ENCODE measurements at regions not wholly inside any gene's neighbourhood (a gene's known extent, or its start where the extent isn't known, plus 50 kb on each side); places are given as distances from the start of the nearest gene placed in this dataset.

DNA sequence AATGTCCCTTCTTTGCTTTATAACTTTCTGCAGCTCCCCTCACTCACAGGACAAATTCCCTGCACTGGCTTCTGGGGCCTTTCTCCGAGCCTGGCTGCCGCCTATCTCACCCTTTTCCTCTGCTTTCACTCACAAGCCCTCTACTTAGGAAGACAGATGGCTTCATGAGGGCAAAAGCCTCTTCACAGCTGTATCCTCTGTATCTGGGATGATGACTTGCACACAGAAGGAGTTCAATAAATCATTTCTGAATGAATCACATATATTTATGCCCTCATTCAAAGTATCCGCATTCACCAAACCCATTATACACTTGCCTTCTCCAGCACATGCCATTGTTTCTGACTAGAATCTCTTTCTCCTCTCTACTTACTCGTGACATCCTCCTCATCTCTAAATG lies 159.0 kb upstream of the RIPOR2 start:
- ATAC-seq (ENCODE audit: low FRiP score): no peak
- TF ChIP-seq, protein P1, sequence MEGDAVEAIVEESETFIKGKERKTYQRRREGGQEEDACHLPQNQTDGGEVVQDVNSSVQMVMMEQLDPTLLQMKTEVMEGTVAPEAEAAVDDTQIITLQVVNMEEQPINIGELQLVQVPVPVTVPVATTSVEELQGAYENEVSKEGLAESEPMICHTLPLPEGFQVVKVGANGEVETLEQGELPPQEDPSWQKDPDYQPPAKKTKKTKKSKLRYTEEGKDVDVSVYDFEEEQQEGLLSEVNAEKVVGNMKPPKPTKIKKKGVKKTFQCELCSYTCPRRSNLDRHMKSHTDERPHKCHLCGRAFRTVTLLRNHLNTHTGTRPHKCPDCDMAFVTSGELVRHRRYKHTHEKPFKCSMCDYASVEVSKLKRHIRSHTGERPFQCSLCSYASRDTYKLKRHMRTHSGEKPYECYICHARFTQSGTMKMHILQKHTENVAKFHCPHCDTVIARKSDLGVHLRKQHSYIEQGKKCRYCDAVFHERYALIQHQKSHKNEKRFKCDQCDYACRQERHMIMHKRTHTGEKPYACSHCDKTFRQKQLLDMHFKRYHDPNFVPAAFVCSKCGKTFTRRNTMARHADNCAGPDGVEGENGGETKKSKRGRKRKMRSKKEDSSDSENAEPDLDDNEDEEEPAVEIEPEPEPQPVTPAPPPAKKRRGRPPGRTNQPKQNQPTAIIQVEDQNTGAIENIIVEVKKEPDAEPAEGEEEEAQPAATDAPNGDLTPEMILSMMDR (IDR thresholded peaks at IDR 0.05): no peak
- no peak for DNase-seq (ENCODE audit: low spot score)

DNA sequence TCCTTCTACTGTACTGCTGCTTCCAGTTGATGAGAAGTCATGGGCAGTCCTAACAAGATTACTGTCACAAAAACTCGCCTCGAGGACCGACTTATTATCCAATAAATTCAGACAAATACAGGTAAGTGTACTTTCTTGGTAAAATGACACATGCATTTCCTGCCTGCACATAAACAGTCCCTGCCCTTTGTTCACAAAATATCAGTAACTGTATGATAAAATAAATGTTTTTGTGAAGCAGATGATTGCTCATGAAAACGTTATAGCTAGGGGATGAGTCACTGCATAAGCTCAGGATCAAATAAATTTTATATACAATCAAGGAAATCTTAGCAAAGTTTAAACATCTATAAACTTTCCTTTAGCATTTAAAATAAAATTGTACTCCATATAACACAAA lies 164.5 kb upstream of the RIPOR2 start:
- DNase-seq (ENCODE audit: low spot score) (no peak), ATAC-seq (ENCODE audit: low FRiP score) (no peak)
- TF ChIP-seq, protein P1 (IDR thresholded peaks at IDR 0.05): no peak

DNA sequence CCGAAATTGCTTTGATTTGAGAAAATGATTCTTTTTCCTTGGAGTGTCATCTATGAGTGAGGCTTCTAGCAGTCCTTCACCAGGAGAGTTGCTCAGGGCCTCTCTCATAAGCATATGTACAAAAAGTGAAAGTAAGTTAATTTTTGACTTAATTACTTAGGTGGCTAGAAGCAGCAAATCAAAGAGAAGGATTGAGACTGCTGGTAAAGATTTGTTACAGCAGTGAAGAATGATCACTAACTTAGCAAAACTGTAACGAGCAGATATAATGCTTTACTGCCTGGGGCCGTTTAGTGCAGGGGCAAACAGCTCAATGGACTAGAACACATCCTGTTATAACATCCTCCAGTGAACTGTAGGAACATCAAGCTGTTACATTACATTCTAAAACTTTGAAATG lies 167.8 kb upstream of the RIPOR2 start:
- TF ChIP-seq, protein P1 (IDR thresholded peaks at IDR 0.05): no peak
- no peak for DNase-seq (ENCODE audit: low spot score)
- no peak for ATAC-seq (ENCODE audit: low FRiP score)

DNA sequence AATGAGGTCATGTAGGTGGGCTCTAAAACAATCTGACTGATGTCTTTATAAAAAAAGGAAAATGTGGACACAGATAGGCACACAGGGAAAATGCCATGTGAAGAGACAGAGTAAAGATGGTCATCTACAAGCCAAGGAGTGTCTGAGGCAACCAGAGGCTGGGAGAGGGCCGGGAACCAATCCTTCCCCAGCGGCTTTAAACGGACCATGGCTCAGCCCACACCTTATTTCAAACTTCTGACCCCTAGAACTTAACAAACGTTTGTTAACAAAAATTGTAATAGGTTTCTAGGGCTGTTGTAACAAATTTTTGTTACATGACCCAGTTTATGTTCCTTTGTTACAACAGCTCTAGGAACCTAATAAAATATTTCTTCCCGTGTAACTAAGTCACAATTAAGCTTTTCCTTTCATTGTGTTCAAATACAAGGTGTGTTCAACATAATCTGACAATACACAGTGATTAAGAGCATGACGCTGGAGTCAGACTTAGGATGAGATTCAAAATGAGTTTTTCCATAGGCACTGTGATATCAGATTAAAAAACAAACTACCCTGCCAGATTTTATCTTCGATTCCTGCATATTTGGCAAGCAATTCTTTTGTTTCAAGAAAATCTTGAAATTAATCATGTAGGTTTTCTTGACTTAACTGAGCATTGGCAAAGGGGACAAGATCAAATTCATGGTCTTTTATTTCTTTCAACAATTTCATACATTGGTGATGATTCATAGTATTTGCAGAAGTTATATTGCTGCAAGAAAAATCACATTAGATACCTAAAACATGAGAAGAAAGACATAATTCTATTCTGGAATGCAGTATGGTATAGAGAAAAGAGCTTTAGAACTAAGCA lies 169.5 kb upstream of the RIPOR2 start:
- TF ChIP-seq, protein P1 (IDR thresholded peaks at IDR 0.05): no peak

DNA sequence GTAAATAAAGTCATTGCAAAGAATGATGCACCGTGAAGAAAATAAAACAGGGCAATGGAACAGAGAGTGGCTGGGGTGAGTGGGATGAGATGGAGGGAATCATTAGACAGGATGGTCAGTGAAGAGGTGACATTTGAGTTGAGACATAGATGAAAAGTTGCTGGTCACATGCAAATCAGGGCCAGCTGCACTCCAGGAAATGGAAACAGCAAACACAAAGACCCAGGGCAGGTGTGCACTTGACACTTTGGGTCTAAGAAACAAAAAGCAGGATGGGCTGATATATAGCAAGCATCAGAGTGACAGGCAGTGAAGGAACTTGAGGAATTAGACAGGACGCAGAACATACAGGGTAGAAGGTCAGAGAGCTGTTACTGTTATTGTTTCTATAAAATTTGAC lies 171.5 kb upstream of the RIPOR2 start:
- TF ChIP-seq, protein P1 (IDR thresholded peaks at IDR 0.05): no peak
- DNase-seq (ENCODE audit: low spot score) (no peak), ATAC-seq (ENCODE audit: low FRiP score) (no peak)

More for the DNA sequence above, 169.5 kb upstream of the RIPOR2 start:
- DNase-seq (ENCODE audit: low spot score): no peak
- ATAC-seq (ENCODE audit: low FRiP score): no peak

DNA sequence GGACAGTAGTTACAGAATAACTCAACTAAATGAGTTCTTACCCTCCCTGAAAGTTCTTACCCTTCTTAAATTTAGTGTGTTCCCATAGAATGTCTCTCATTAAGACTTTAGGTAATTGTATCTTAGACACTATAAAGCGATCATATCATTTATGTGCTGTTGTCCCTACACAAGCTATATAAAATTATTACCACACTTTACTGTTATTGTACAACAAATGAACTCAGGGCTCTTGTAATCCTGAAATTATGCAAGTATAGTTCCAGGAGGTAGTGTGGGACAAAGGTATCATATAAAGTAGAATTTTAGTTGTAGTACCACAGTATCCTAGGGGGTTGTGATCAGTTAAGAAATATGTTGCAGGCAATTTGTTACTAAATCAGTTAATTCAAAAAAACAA lies 167.4 kb upstream of the CARMIL1 start:
- DNase-seq (ENCODE audit: low spot score) (no peak), ATAC-seq (ENCODE audit: low FRiP score) (no peak)
- TF ChIP-seq, protein P1 (IDR thresholded peaks at IDR 0.05): no peak

DNA sequence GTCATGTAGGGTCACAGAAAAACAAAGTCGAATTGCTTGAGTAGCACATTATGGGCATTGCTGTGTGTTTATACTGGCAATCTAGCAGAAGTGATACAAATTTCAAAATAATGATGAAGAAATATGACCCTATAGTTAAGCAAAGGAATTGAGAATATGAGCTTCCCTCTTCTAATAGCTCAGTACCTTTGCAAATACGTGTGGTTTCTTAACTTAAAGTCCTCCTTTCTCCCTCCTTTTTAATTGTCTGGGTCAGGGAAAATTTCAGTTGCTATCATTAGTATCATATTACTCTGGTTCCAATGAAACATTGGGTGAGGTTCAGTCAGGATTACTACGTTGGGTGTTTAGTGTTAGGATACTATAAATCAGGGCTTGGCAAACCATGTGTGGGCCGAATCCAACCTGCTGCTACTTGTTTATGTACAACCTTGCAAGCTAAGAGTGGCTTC lies 166.8 kb upstream of the CARMIL1 start:
- no peak for ATAC-seq (ENCODE audit: low FRiP score)
- TF ChIP-seq, protein P1 (IDR thresholded peaks at IDR 0.05): no peak
- DNase-seq (ENCODE audit: low spot score): no peak

Measured in omental fat pad (tissue), 3 donors.